ENCODE measurements at regions not wholly inside any gene's neighbourhood (a gene's known extent, or its start where the extent isn't known, plus 50 kb on each side); places are given as distances from the start of the nearest gene placed in this dataset.

- peak overlapping the region; percentile 20 for H3K4me2 ChIP-seq (ENCODE audit: low read length, poor library complexity, severe bottlenecking)
- H2BK12ac ChIP-seq (ENCODE audit: low read length in 2 of 2) = no peak overlapping the region
- peak overlapping the region; percentile 63 for H3K27ac ChIP-seq (ENCODE audit: low read length, poor library complexity, severe bottlenecking)
- H3K79me1 ChIP-seq (replicated peaks; ENCODE audit: low read length, poor library complexity, severe bottlenecking) = no peaks in the 10 kb centered on the region
- H3K36me3 ChIP-seq (ENCODE audit: control insufficient read depth in 1 of 2, insufficient read depth in 2 of 2, low read depth in 1 of 2, low read length in 2 of 2) = no peaks in the 10 kb centered on the region
- no peak overlapping the region for H2BK5ac ChIP-seq (ENCODE audit: low read depth, low read length, poor library complexity, severe bottlenecking)
- no peak overlapping the region for H3K4me3 ChIP-seq (ENCODE audit: insufficient read depth in 1 of 2, low read depth in 1 of 2, low read length in 2 of 2)
- no peak overlapping the region for H2BK15ac ChIP-seq (ENCODE audit: low read depth, poor library complexity, severe bottlenecking)
- H2AK5ac ChIP-seq (ENCODE audit: low read length, severe bottlenecking) = peak overlapping the region; percentile 62
- H3K23ac ChIP-seq (ENCODE audit: low read length in 2 of 2) = no peak overlapping the region
- no peak overlapping the region for H3K18ac ChIP-seq (ENCODE audit: low read depth in 1 of 2, low read length in 2 of 2)
- H2BK120ac ChIP-seq (ENCODE audit: low read depth, low read length) = no peak overlapping the region
- no peak overlapping the region for H4K91ac ChIP-seq (ENCODE audit: low read length)
- DNase-seq = no peak
- H3K9me3 ChIP-seq (ENCODE audit: control insufficient read depth, low read length) = peaks cover 4% of the 10 kb centered on the region
- H2AFZ ChIP-seq (ENCODE audit: low read depth, low read length) = no peak overlapping the region
- H4K8ac ChIP-seq (ENCODE audit: low read length) = no peak overlapping the region
- H3K4me1 ChIP-seq (ENCODE audit: control insufficient read depth, insufficient read depth, low read depth, low read length) = peaks cover 12% of the 10 kb centered on the region
- no peak overlapping the region for H3K9ac ChIP-seq (ENCODE audit: low read length)
- no peak overlapping the region for H3K4ac ChIP-seq (ENCODE audit: low read depth in 1 of 2, low read length in 2 of 2)
- H3K27me3 ChIP-seq (ENCODE audit: control insufficient read depth in 1 of 2, insufficient read depth in 1 of 2, low read length in 2 of 2) = no peaks in the 10 kb centered on the region
- H3K14ac ChIP-seq (ENCODE audit: low read length in 2 of 2) = no peak overlapping the region
- WGBS = 65% methylated on average over 4 of the region's 4 CpGs
Observed at GRCh38 chr10:2079603-2080078, 342.3 kb upstream of the ADARB2 start.

DNA sequence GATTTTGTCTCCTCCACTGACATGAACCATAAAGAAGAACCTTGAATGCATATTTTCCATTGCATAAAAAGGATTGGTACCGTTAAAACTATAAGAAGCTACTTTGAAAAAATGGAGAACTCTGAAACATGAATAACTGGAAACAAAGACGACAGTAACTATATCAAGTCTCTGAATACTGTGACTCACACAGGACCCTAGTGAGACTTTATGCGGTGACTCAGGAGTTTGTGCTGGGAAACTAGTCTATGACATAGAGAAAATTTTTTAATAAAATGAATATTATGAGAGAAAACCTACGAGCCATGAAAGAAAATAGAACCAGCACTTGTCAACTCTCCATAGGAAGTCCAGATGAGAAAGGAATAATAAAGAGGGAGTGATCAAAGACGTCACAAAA, 339.9 kb upstream of the ADARB2 start:
- Histone ChIP-seq H3K14ac (ENCODE audit: low read length in 2 of 2) (no peak overlapping the region), H3K79me1 (replicated peaks; ENCODE audit: low read length, poor library complexity, severe bottlenecking) (no peaks in the 10 kb centered on the region), H2BK15ac (ENCODE audit: low read depth, poor library complexity, severe bottlenecking) (no peak overlapping the region), H3K27me3 (ENCODE audit: control insufficient read depth in 1 of 2, insufficient read depth in 1 of 2, low read length in 2 of 2) (no peaks in the 10 kb centered on the region), H3K18ac (ENCODE audit: low read depth in 1 of 2, low read length in 2 of 2) (no peak overlapping the region), H3K23ac (ENCODE audit: low read length in 2 of 2) (no peak overlapping the region), H2BK5ac (ENCODE audit: low read depth, low read length, poor library complexity, severe bottlenecking) (no peak overlapping the region), H3K27ac (ENCODE audit: low read length, poor library complexity, severe bottlenecking) (no peak overlapping the region), H2BK12ac (ENCODE audit: low read length in 2 of 2) (no peak overlapping the region), H2BK120ac (ENCODE audit: low read depth, low read length) (no peak overlapping the region), H4K8ac (ENCODE audit: low read length) (no peak overlapping the region), H4K91ac (ENCODE audit: low read length) (no peak overlapping the region), H3K9ac (ENCODE audit: low read length) (no peak overlapping the region), H3K36me3 (ENCODE audit: control insufficient read depth in 1 of 2, insufficient read depth in 2 of 2, low read depth in 1 of 2, low read length in 2 of 2) (no peaks in the 10 kb centered on the region), H3K4me3 (ENCODE audit: insufficient read depth in 1 of 2, low read depth in 1 of 2, low read length in 2 of 2) (no peak overlapping the region), H3K4ac (ENCODE audit: low read depth in 1 of 2, low read length in 2 of 2) (no peak overlapping the region), H2AK5ac (ENCODE audit: low read length, severe bottlenecking) (no peak overlapping the region), H3K4me2 (ENCODE audit: low read length, poor library complexity, severe bottlenecking) (no peak overlapping the region), H3K4me1 (ENCODE audit: control insufficient read depth, insufficient read depth, low read depth, low read length) (peaks cover 12% of the 10 kb centered on the region), H3K9me3 (ENCODE audit: control insufficient read depth, low read length) (peaks cover 7% of the 10 kb centered on the region), H2AFZ (ENCODE audit: low read depth, low read length) (no peak overlapping the region)
- DNase-seq = no peak
- no CpG with 5 or more reads among the region's 5 CpGs for WGBS

GRCh38 chr10:2076528-2076927, 339.2 kb upstream of the ADARB2 start:
- Histone ChIP-seq H3K14ac (ENCODE audit: low read length in 2 of 2) (no peak overlapping the region), H2BK5ac (ENCODE audit: low read depth, low read length, poor library complexity, severe bottlenecking) (no peak overlapping the region), H3K27ac (ENCODE audit: low read length, poor library complexity, severe bottlenecking) (no peak overlapping the region), H3K79me1 (replicated peaks; ENCODE audit: low read length, poor library complexity, severe bottlenecking) (no peaks in the 10 kb centered on the region), H4K8ac (ENCODE audit: low read length) (no peak overlapping the region), H3K9me3 (ENCODE audit: control insufficient read depth, low read length) (peaks cover 7% of the 10 kb centered on the region), H3K4me1 (ENCODE audit: control insufficient read depth, insufficient read depth, low read depth, low read length) (peaks cover 11% of the 10 kb centered on the region), H3K23ac (ENCODE audit: low read length in 2 of 2) (no peak overlapping the region), H3K4me2 (ENCODE audit: low read length, poor library complexity, severe bottlenecking) (no peak overlapping the region), H2AFZ (ENCODE audit: low read depth, low read length) (no peak overlapping the region), H2AK5ac (ENCODE audit: low read length, severe bottlenecking) (peak overlapping the region; percentile 64), H3K9ac (ENCODE audit: low read length) (no peak overlapping the region), H3K36me3 (ENCODE audit: control insufficient read depth in 1 of 2, insufficient read depth in 2 of 2, low read depth in 1 of 2, low read length in 2 of 2) (no peaks in the 10 kb centered on the region), H3K18ac (ENCODE audit: low read depth in 1 of 2, low read length in 2 of 2) (no peak overlapping the region), H2BK120ac (ENCODE audit: low read depth, low read length) (no peak overlapping the region), H3K27me3 (ENCODE audit: control insufficient read depth in 1 of 2, insufficient read depth in 1 of 2, low read length in 2 of 2) (no peaks in the 10 kb centered on the region), H2BK12ac (ENCODE audit: low read length in 2 of 2) (no peak overlapping the region), H4K91ac (ENCODE audit: low read length) (no peak overlapping the region), H3K4ac (ENCODE audit: low read depth in 1 of 2, low read length in 2 of 2) (no peak overlapping the region), H2BK15ac (ENCODE audit: low read depth, poor library complexity, severe bottlenecking) (no peak overlapping the region), H3K4me3 (ENCODE audit: insufficient read depth in 1 of 2, low read depth in 1 of 2, low read length in 2 of 2) (no peak overlapping the region)
- WGBS = 90% methylated on average over 11 of the region's 11 CpGs
- DNase-seq = no peak

DNA sequence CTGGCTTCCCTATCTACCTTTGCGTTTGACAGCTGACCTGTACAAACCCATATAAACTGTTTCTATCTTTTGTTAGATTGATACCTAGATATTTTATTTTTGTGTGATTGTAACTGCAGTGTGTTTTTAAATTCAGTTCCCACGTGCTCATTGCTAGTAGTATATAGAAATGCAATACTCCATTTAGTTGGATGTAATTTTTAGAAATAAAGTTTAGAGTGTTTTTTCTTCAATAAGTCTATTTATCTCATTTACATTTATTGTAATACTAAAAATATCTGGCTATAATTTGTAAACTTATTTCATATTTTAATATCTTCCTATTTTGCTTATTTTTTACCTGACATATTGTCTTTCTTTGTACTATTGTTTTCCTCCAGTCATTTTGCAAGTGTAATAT, 329.7 kb upstream of the ADARB2 start:
- no peak overlapping the region for H2BK12ac ChIP-seq (ENCODE audit: low read length in 2 of 2)
- no peak overlapping the region for H2AFZ ChIP-seq (ENCODE audit: low read depth, low read length)
- H3K9me3 ChIP-seq (ENCODE audit: control insufficient read depth, low read length) = peaks cover 9% of the 10 kb centered on the region
- no peak overlapping the region for H3K23ac ChIP-seq (ENCODE audit: low read length in 2 of 2)
- H3K4me3 ChIP-seq (ENCODE audit: insufficient read depth in 1 of 2, low read depth in 1 of 2, low read length in 2 of 2) = no peak overlapping the region
- H3K27me3 ChIP-seq (ENCODE audit: control insufficient read depth in 1 of 2, insufficient read depth in 1 of 2, low read length in 2 of 2) = no peaks in the 10 kb centered on the region
- H2BK120ac ChIP-seq (ENCODE audit: low read depth, low read length) = no peak overlapping the region
- H4K91ac ChIP-seq (ENCODE audit: low read length) = no peak overlapping the region
- no peak overlapping the region for H3K18ac ChIP-seq (ENCODE audit: low read depth in 1 of 2, low read length in 2 of 2)
- no peak overlapping the region for H3K14ac ChIP-seq (ENCODE audit: low read length in 2 of 2)
- no peak overlapping the region for H3K4ac ChIP-seq (ENCODE audit: low read depth in 1 of 2, low read length in 2 of 2)
- H3K36me3 ChIP-seq (ENCODE audit: control insufficient read depth in 1 of 2, insufficient read depth in 2 of 2, low read depth in 1 of 2, low read length in 2 of 2) = no peaks in the 10 kb centered on the region
- H3K4me1 ChIP-seq (ENCODE audit: control insufficient read depth, insufficient read depth, low read depth, low read length) = no peaks in the 10 kb centered on the region
- H3K4me2 ChIP-seq (ENCODE audit: low read length, poor library complexity, severe bottlenecking) = no peak overlapping the region
- no peak overlapping the region for H3K9ac ChIP-seq (ENCODE audit: low read length)
- H2BK15ac ChIP-seq (ENCODE audit: low read depth, poor library complexity, severe bottlenecking) = no peak overlapping the region
- no peak overlapping the region for H3K27ac ChIP-seq (ENCODE audit: low read length, poor library complexity, severe bottlenecking)
- H4K8ac ChIP-seq (ENCODE audit: low read length) = no peak overlapping the region
- H3K79me1 ChIP-seq (replicated peaks; ENCODE audit: low read length, poor library complexity, severe bottlenecking) = no peaks in the 10 kb centered on the region
- no peak overlapping the region for H2BK5ac ChIP-seq (ENCODE audit: low read depth, low read length, poor library complexity, severe bottlenecking)
- no peak for DNase-seq
- 0% methylated on average over 1 of the region's 2 CpGs for WGBS
- no peak overlapping the region for H2AK5ac ChIP-seq (ENCODE audit: low read length, severe bottlenecking)

Measured in mesenchymal stem cell (in vitro differentiated cells and primary cell).